Large intestine (tissue), 3 donors: ENCODE measurements at regions not wholly inside any gene's neighbourhood (a gene's known extent, or its start where the extent isn't known, plus 50 kb on each side); places are given as distances from the start of the nearest gene placed in this dataset.

Experiments used
- DNase-seq, 2 donors: peaks; one replicate each; pipeline versions ENCODE4 v3.0.0 to v3.0.0-alpha.2; 2013
- H3K27ac ChIP-seq: one replicate; pipeline ENCODE4 v1.5.1; 2013; ENCODE audit warnings: low read length
- H3K27me3 ChIP-seq: 2 replicates; pipeline ENCODE4 v1.6.1; 2013; ENCODE audit warnings: low read length; ENCODE audit not compliant: control insufficient read depth, insufficient read depth
- H3K36me3 ChIP-seq: 2 replicates; pipeline ENCODE4 v1.6.1; 2013; ENCODE audit warnings: low read length; ENCODE audit not compliant: control insufficient read depth, insufficient read depth
- H3K4me1 ChIP-seq: one replicate; pipeline ENCODE4 v1.6.1; 2013; ENCODE audit warnings: low read length; ENCODE audit not compliant: control insufficient read depth, insufficient read depth
- H3K4me3 ChIP-seq: one replicate; pipeline ENCODE4 v1.5.1; 2013; ENCODE audit warnings: low read length
- H3K9me3 ChIP-seq: one replicate; pipeline ENCODE4 v1.6.1; 2013; ENCODE audit warnings: mild to moderate bottlenecking, low read depth, low read length, moderate library complexity; ENCODE audit not compliant: control insufficient read depth
- WGBS: methylation state at CpG from one replicate; pipeline ENCODE4 v1.1.5; 2013; ENCODE audit warnings: low lambda C conversion rate; ENCODE audit not compliant: insufficient coverage; 5-methylcytosine and 5-hydroxymethylcytosine counted together

- H3K27me3 ChIP-seq, result no peaks in the 10 kb centered on the region
- H3K4me3 ChIP-seq, result no peak overlapping the region
- no peaks in the 10 kb centered on the region for H3K4me1 ChIP-seq
- no peak for DNase-seq
- H3K27ac ChIP-seq, result no peak overlapping the region
- WGBS, result no CpG with 5 or more reads among the region's 1 CpG
- no peaks in the 10 kb centered on the region for H3K9me3 ChIP-seq
- H3K36me3 ChIP-seq, result no peaks in the 10 kb centered on the region
Measured at GRCh38 chr7:40969641-40970040, 733.2 kb downstream of the INHBA start.

GRCh38 chr7:40966693-40967092, 736.2 kb downstream of the INHBA start:
- H3K27ac ChIP-seq, result no peak overlapping the region
- H3K36me3 ChIP-seq, result no peaks in the 10 kb centered on the region
- H3K27me3 ChIP-seq, result no peaks in the 10 kb centered on the region
- no peaks in the 10 kb centered on the region for H3K4me1 ChIP-seq
- no CpG with 5 or more reads among the region's 2 CpGs for WGBS
- H3K9me3 ChIP-seq, result no peaks in the 10 kb centered on the region
- no peak for DNase-seq
- H3K4me3 ChIP-seq, result no peak overlapping the region

- Histone ChIP-seq H3K27ac (no peak overlapping the region), H3K36me3 (no peaks in the 10 kb centered on the region), H3K4me1 (no peaks in the 10 kb centered on the region), H3K9me3 (no peaks in the 10 kb centered on the region), H3K4me3 (no peak overlapping the region), H3K27me3 (no peaks in the 10 kb centered on the region)
- no peak for DNase-seq
- no CpG with 5 or more reads among the region's 1 CpG for WGBS
Measured at GRCh38 chr7:40965774-40966173, 737.1 kb downstream of the INHBA start.

GRCh38 chr7:40965016-40965415, 737.9 kb downstream of the INHBA start:
- H3K27me3 ChIP-seq, result no peaks in the 10 kb centered on the region
- DNase-seq, result no peak
- H3K9me3 ChIP-seq, result no peaks in the 10 kb centered on the region
- no peaks in the 10 kb centered on the region for H3K4me1 ChIP-seq
- H3K36me3 ChIP-seq, result no peaks in the 10 kb centered on the region
- no peak overlapping the region for H3K4me3 ChIP-seq
- H3K27ac ChIP-seq, result no peak overlapping the region
- WGBS, result 100% methylated on average over 1 of the region's 1 CpG

GRCh38 chr7:40964610-40965009, 738.3 kb downstream of the INHBA start:
- no CpG with 5 or more reads among the region's 2 CpGs for WGBS
- Histone ChIP-seq H3K27ac (no peak overlapping the region), H3K9me3 (no peaks in the 10 kb centered on the region), H3K4me3 (no peak overlapping the region), H3K36me3 (no peaks in the 10 kb centered on the region), H3K27me3 (no peaks in the 10 kb centered on the region), H3K4me1 (no peaks in the 10 kb centered on the region)
- DNase-seq, result no peak

GRCh38 chr7:40959955-40960354, 742.9 kb downstream of the INHBA start:
- Histone ChIP-seq H3K27me3 (no peaks in the 10 kb centered on the region), H3K27ac (no peak overlapping the region), H3K4me1 (no peaks in the 10 kb centered on the region), H3K9me3 (no peaks in the 10 kb centered on the region), H3K36me3 (no peaks in the 10 kb centered on the region), H3K4me3 (no peak overlapping the region)
- no peak for DNase-seq
- WGBS, result no CpG with 5 or more reads among the region's 1 CpG

- H3K36me3 ChIP-seq, result no peaks in the 10 kb centered on the region
- H3K4me1 ChIP-seq, result no peaks in the 10 kb centered on the region
- H3K27ac ChIP-seq, result no peak overlapping the region
- no peak for DNase-seq
- no peak overlapping the region for H3K4me3 ChIP-seq
- WGBS, result no CpG with 5 or more reads among the region's 5 CpGs
- no peaks in the 10 kb centered on the region for H3K9me3 ChIP-seq
- no peaks in the 10 kb centered on the region for H3K27me3 ChIP-seq
Measured at GRCh38 chr7:40948239-40948638, 754.7 kb downstream of the INHBA start.

- no peak overlapping the region for H3K27ac ChIP-seq
- H3K36me3 ChIP-seq, result no peaks in the 10 kb centered on the region
- no peak overlapping the region for H3K4me3 ChIP-seq
- no peaks in the 10 kb centered on the region for H3K27me3 ChIP-seq
- H3K4me1 ChIP-seq, result no peaks in the 10 kb centered on the region
- no peaks in the 10 kb centered on the region for H3K9me3 ChIP-seq
- DNase-seq, result no peak
Measured at GRCh38 chr7:40947566-40947965, 755.3 kb downstream of the INHBA start.

GRCh38 chr7:40946549-40946948, 756.3 kb downstream of the INHBA start:
- WGBS, result no CpG with 5 or more reads among the region's 1 CpG
- no peaks in the 10 kb centered on the region for H3K27me3 ChIP-seq
- H3K4me3 ChIP-seq, result no peak overlapping the region
- no peaks in the 10 kb centered on the region for H3K9me3 ChIP-seq
- DNase-seq, result no peak
- H3K4me1 ChIP-seq, result no peaks in the 10 kb centered on the region
- H3K27ac ChIP-seq, result no peak overlapping the region
- no peaks in the 10 kb centered on the region for H3K36me3 ChIP-seq

- H3K9me3 ChIP-seq, result no peaks in the 10 kb centered on the region
- H3K27ac ChIP-seq, result no peak overlapping the region
- H3K36me3 ChIP-seq, result no peaks in the 10 kb centered on the region
- DNase-seq, result no peak
- no peaks in the 10 kb centered on the region for H3K4me1 ChIP-seq
- no peak overlapping the region for H3K4me3 ChIP-seq
- WGBS, result no CpG with 5 or more reads among the region's 2 CpGs
- no peaks in the 10 kb centered on the region for H3K27me3 ChIP-seq
Measured at GRCh38 chr7:40945788-40946187, 757.1 kb downstream of the INHBA start.

- Histone ChIP-seq H3K27ac (no peak overlapping the region), H3K4me3 (no peak overlapping the region)
Measured at GRCh38 chr7:40944981-40945585, 757.8 kb downstream of the INHBA start.

More at GRCh38 chr7:40944981-40945585, 757.8 kb downstream of the INHBA start:
- DNase-seq, result no peak
- Histone ChIP-seq H3K4me1 (no peaks in the 10 kb centered on the region), H3K27me3 (no peaks in the 10 kb centered on the region), H3K9me3 (no peaks in the 10 kb centered on the region), H3K36me3 (no peaks in the 10 kb centered on the region)
